Activated CD8-positive, alpha-beta T cell treated with anti-CD3 and anti-CD28 coated beads, Interleukin-2, amount 10 ng/mL, durations not matched to agents 7 days and 5 days (primary cell): ENCODE measurements at regions not wholly inside any gene's neighbourhood (a gene's known extent, or its start where the extent isn't known, plus 50 kb on each side); places are given as distances from the start of the nearest gene placed in this dataset.

Experiments used
- ATAC-seq: fragments of 150-1000 bp; cut with Tn5 transposase; one replicate; pipeline ENCODE4 v1.10.0; 2021; ENCODE audit warnings: moderate library complexity
- CTCF ChIA-PET: fragments of 350-600 bp; sonication (Branson Sonifier 250); formaldehyde crosslinking; loops from one replicate; lab custom pipeline; 2021; ENCODE audit warnings: antibody characterized with exemption; lab: Charles Lee
- POLR2A ChIA-PET: fragments of 350-600 bp; sonication (Branson Sonifier 250); formaldehyde crosslinking; loops from one replicate; lab custom pipeline; 2021; ENCODE audit warnings: antibody characterized with exemption; lab: Charles Lee
- DNase-seq: peaks from one replicate; pipeline ENCODE4 v3.0.0-alpha.2; 2020
- H3K27ac Mint-ChIP-seq: one replicate; pipeline ENCODE4 v1.8.0; 2021; ENCODE audit warnings: mild to moderate bottlenecking, mixed read lengths
- H3K27me3 Mint-ChIP-seq: one replicate; pipeline ENCODE4 v1.8.0; 2021; ENCODE audit warnings: low read depth, mixed read lengths
- H3K36me3 Mint-ChIP-seq: one replicate; pipeline ENCODE4 v1.8.0; 2021; ENCODE audit warnings: low read depth, mixed read lengths
- H3K4me1 Mint-ChIP-seq: one replicate; pipeline ENCODE4 v1.8.0; 2021; ENCODE audit warnings: low read depth, mixed read lengths
- H3K4me3 Mint-ChIP-seq: one replicate; pipeline ENCODE4 v1.8.0; 2021; ENCODE audit warnings: mild to moderate bottlenecking, mixed read lengths
- H3K9me3 Mint-ChIP-seq: one replicate; pipeline ENCODE4 v1.8.0; 2022; ENCODE audit warnings: mixed read lengths; ENCODE audit not compliant: insufficient read depth

- Mint-ChIP-seq H3K36me3 (no peaks in the 10 kb centered on the region), H3K27ac (no peak overlapping the region), H3K4me1 (no peaks in the 10 kb centered on the region), H3K4me3 (no peak overlapping the region), H3K9me3 (no peaks in the 10 kb centered on the region), H3K27me3 (no peaks in the 10 kb centered on the region)
- ChIA-PET POLR2A (no interaction called here), CTCF (no interaction called here)
- ATAC-seq (no peak), DNase-seq (no peak)
These were observed 407.9 kb downstream of the HRH4 start for GRCh38 chr18:24868311-24868710.

DNA sequence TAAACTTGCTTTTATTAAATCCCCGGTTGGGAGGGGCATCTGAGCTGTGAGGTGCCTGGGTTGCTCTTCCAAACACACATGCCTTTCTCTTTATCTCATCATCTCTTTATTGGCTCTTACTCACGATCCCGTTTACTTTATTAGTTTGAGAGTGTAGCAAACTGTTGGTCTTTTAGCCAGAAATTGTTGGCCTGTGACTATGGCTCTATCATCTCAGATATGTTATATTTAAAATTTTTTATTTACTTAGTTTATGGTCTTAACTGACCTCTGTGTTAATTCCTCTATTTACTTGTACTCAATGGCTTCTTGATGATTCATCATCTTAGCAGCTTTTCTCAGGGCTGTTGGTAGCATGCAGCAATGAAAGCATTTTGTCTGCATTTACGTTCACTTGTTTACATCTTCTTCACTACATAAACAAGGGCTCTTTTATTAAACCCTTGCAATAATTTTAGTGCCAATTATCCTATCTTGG lies 408.4 kb downstream of the HRH4 start:
- Mint-ChIP-seq H3K27me3 (no peaks in the 10 kb centered on the region), H3K4me3 (no peak overlapping the region), H3K27ac (no peak overlapping the region), H3K36me3 (no peaks in the 10 kb centered on the region), H3K9me3 (no peaks in the 10 kb centered on the region), H3K4me1 (no peaks in the 10 kb centered on the region)
- no peak for DNase-seq
- POLR2A ChIA-PET, result no interaction called here
- CTCF ChIA-PET, result no interaction called here
- ATAC-seq, result no peak

DNA sequence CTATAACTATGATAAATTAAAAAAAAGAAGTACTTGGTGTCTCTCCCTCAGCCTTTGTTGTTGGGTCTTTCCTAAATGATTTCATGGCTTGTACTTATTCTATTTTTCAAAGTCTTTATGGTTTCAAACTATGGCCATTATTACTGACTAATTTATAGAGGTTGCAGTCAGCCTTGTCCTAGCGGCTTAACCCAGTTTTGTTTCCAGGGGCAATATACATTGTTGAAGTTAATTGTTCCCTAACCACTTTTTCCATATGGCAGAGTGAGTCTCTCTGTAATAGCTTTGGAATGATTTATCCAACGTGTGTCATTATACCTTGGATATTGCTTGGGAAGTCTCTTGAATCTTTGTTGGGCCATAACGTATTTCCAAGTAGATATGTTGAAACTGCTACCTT lies 408.8 kb downstream of the HRH4 start:
- no peaks in the 10 kb centered on the region for H3K4me1 Mint-ChIP-seq
- no peak overlapping the region for H3K27ac Mint-ChIP-seq
- H3K36me3 Mint-ChIP-seq, result no peaks in the 10 kb centered on the region
- no peak overlapping the region for H3K4me3 Mint-ChIP-seq
- no peaks in the 10 kb centered on the region for H3K27me3 Mint-ChIP-seq
- no peak for DNase-seq
- ChIA-PET POLR2A (no interaction called here), CTCF (no interaction called here)
- no peaks in the 10 kb centered on the region for H3K9me3 Mint-ChIP-seq
- ATAC-seq, result no peak

GRCh38 chr18:24875286-24875685 lies 414.8 kb downstream of the HRH4 start:
- ChIA-PET POLR2A (no interaction called here), CTCF (no interaction called here)
- Mint-ChIP-seq H3K27me3 (no peaks in the 10 kb centered on the region), H3K4me1 (no peaks in the 10 kb centered on the region), H3K9me3 (no peaks in the 10 kb centered on the region), H3K27ac (no peak overlapping the region), H3K4me3 (no peak overlapping the region), H3K36me3 (no peaks in the 10 kb centered on the region)
- ATAC-seq (no peak), DNase-seq (no peak)

- DNase-seq (no peak), ATAC-seq (no peak)
- H3K27ac Mint-ChIP-seq, result no peak overlapping the region
- ChIA-PET POLR2A (no interaction called here), CTCF (no interaction called here)
- no peaks in the 10 kb centered on the region for H3K27me3 Mint-ChIP-seq
- no peaks in the 10 kb centered on the region for H3K9me3 Mint-ChIP-seq
- no peaks in the 10 kb centered on the region for H3K36me3 Mint-ChIP-seq
- no peak overlapping the region for H3K4me3 Mint-ChIP-seq
- H3K4me1 Mint-ChIP-seq, result no peaks in the 10 kb centered on the region
These were observed 415.3 kb downstream of the HRH4 start for GRCh38 chr18:24875777-24876176.

GRCh38 chr18:24876266-24876665 lies 415.8 kb downstream of the HRH4 start:
- no peak overlapping the region for H3K4me3 Mint-ChIP-seq
- ChIA-PET CTCF (no interaction called here), POLR2A (no interaction called here)
- H3K27ac Mint-ChIP-seq, result no peak overlapping the region
- ATAC-seq (no peak), DNase-seq (no peak)
- H3K9me3 Mint-ChIP-seq, result no peaks in the 10 kb centered on the region
- no peaks in the 10 kb centered on the region for H3K27me3 Mint-ChIP-seq
- H3K36me3 Mint-ChIP-seq, result no peaks in the 10 kb centered on the region
- H3K4me1 Mint-ChIP-seq, result no peaks in the 10 kb centered on the region

DNA sequence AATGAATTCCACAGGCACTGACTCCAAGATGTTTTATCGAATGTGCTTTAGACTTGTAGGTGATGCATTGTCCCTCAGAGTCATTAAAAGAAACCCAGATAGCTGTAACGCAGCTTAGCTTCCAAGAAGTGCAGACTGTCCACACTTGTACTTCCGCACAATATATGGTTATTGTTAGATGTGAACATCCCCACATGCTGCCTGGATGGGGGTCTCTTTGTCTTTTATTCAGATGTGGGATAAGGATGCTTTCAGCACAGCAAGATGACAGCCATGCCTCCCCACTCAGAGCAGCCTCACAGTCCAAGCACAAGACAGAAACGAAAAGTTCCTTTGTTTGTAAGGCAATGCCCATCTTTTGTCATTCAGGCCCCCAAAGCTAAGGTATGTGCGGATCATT lies 416.6 kb downstream of the HRH4 start:
- DNase-seq, result no peak
- ChIA-PET POLR2A (no interaction called here), CTCF (interaction anchor here (0.6 kb wide), 1 partner anchor 10 kb away, joined by 3 read pairs; no protein-coding TSS in a partner anchor)
- Mint-ChIP-seq H3K27ac (no peak overlapping the region), H3K4me3 (no peak overlapping the region), H3K27me3 (no peaks in the 10 kb centered on the region), H3K4me1 (no peaks in the 10 kb centered on the region), H3K9me3 (no peaks in the 10 kb centered on the region), H3K36me3 (no peaks in the 10 kb centered on the region)
- ATAC-seq, result no peak

DNA sequence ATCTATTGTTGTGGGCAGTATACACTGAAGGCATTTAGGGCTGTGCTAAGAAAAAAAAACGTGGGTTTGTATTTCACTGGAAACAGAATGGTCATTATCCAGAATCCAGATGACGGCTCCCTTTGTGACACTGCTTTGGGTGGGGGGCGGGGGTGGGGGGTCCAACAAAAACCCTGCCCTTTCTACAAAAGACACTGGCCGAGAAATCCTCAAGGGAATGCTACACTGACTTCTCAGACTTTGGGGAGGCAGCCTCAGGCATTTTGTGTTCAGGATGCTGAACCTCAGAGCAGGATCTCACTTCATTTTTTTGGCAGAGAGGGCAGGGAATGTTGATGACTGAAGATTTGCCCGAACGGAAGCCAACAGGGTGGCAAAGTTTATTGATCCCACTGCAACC lies 417.1 kb downstream of the HRH4 start:
- ATAC-seq, result no peak
- Mint-ChIP-seq H3K4me1 (no peaks in the 10 kb centered on the region), H3K36me3 (no peaks in the 10 kb centered on the region), H3K27me3 (no peaks in the 10 kb centered on the region), H3K4me3 (no peak overlapping the region), H3K27ac (no peak overlapping the region), H3K9me3 (no peaks in the 10 kb centered on the region)
- ChIA-PET POLR2A (no interaction called here), CTCF (interaction anchor here (0.6 kb wide), 1 partner anchor 10 kb away, joined by 3 read pairs; no protein-coding TSS in a partner anchor)
- DNase-seq, result no peak

DNA sequence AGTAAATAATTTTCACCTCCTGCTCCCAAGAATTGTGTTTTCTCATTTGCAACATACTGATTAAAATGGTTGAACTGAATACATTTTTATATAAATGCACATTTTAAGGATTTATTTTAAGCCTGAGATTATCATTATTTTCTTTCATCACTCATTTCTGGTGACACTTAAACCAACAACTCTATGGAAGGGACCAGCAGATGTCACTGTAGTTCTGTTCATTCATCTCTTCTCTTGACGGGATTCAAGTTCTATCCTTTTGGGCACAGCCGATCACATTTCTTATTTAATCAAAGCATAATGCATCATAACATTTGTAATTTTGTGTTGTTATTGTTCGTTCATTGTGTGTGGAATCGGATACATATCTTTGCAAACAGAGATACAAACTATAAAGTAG lies 417.9 kb downstream of the HRH4 start:
- no peaks in the 10 kb centered on the region for H3K9me3 Mint-ChIP-seq
- no peak for ATAC-seq
- DNase-seq, result no peak
- no peaks in the 10 kb centered on the region for H3K4me1 Mint-ChIP-seq
- POLR2A ChIA-PET, result no interaction called here
- no peaks in the 10 kb centered on the region for H3K27me3 Mint-ChIP-seq
- H3K4me3 Mint-ChIP-seq, result no peak overlapping the region
- H3K27ac Mint-ChIP-seq, result no peak overlapping the region
- no peaks in the 10 kb centered on the region for H3K36me3 Mint-ChIP-seq
- CTCF ChIA-PET, result no interaction called here

DNA sequence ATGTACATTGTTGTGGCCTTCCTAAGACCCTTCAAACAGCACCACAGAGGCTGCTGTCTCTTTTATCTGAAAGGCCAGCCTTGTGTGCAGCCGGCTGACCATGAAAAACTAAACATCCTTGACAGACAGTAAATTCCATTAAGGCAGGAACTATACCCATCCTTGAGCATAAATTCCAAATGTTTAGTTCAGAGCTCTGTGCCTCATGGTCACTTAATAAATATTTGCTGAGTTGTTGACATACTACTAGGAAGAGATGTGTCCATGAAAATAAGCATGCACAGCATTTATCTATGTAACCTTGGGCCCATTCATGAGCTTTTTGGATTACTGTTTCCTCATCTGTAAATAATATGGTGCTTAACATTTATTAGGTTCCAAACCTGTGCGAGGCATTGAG lies 424.8 kb downstream of the HRH4 start:
- ChIA-PET POLR2A (no interaction called here), CTCF (no interaction called here)
- no peaks in the 10 kb centered on the region for H3K27me3 Mint-ChIP-seq
- no peak overlapping the region for H3K27ac Mint-ChIP-seq
- DNase-seq (no peak), ATAC-seq (no peak)
- no peaks in the 10 kb centered on the region for H3K9me3 Mint-ChIP-seq
- H3K4me3 Mint-ChIP-seq, result no peak overlapping the region
- H3K4me1 Mint-ChIP-seq, result no peaks in the 10 kb centered on the region
- no peaks in the 10 kb centered on the region for H3K36me3 Mint-ChIP-seq

DNA sequence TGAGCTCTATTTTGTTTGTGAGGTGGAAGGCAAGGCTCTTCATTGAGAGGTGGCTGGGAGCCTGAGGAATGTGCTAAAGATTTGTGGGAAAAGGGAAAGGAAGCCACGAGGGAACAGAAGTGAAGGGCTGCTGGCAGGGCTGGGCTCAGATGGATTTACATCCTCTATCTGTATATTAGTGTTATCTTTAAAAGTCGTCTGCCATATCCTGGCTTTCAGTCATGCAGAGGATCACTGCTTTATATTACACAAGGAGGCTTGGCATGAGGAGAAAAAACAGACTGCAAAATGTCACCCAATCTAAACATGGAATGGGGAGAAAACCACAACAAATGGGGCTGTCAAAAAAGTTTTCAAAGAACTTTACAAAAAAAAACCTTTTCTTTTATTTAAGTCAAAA lies 434.4 kb downstream of the HRH4 start:
- ChIA-PET POLR2A (no interaction called here), CTCF (interaction anchor here (1.2 kb wide), 1 partner anchor 632 kb away, joined by 3 read pairs; no protein-coding TSS in a partner anchor)
- Mint-ChIP-seq H3K27ac (no peak overlapping the region), H3K27me3 (no peaks in the 10 kb centered on the region), H3K4me3 (no peak overlapping the region), H3K9me3 (no peaks in the 10 kb centered on the region), H3K36me3 (no peaks in the 10 kb centered on the region), H3K4me1 (no peaks in the 10 kb centered on the region)
- DNase-seq (no peak), ATAC-seq (no peak)

GRCh38 chr18:24897461-24897860 lies 437.0 kb downstream of the HRH4 start:
- Mint-ChIP-seq H3K9me3 (no peaks in the 10 kb centered on the region), H3K36me3 (no peaks in the 10 kb centered on the region), H3K4me3 (no peak overlapping the region), H3K27me3 (no peaks in the 10 kb centered on the region), H3K27ac (no peak overlapping the region), H3K4me1 (no peaks in the 10 kb centered on the region)
- ChIA-PET CTCF (no interaction called here), POLR2A (no interaction called here)
- DNase-seq (no peak), ATAC-seq (no peak)

DNA sequence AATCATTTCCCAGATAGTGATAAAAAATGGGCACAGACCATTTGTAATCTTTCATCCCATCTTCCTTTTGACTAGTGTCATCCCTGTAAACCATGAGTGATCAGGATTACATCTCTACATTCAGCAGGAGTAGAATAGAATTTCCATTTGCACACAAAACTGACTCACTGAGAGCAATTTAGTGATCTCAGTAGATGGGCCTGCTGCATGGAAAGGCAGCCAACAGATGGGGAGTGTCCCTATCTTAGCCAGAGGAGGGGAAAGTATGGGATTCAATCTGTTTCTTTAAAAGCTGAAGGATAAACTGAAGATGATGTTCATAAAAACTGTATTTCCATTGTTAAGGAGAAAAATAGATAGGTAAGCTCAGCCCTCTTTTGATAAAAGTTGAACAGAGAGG lies 441.7 kb downstream of the ZNF521 start:
- no peak for DNase-seq
- no peak overlapping the region for H3K4me3 Mint-ChIP-seq
- no peaks in the 10 kb centered on the region for H3K4me1 Mint-ChIP-seq
- ChIA-PET CTCF (no interaction called here), POLR2A (no interaction called here)
- no peak overlapping the region for H3K27ac Mint-ChIP-seq
- no peaks in the 10 kb centered on the region for H3K27me3 Mint-ChIP-seq
- H3K9me3 Mint-ChIP-seq, result no peaks in the 10 kb centered on the region
- H3K36me3 Mint-ChIP-seq, result no peaks in the 10 kb centered on the region
- no peak for ATAC-seq
